Activated CD8-positive, alpha-beta memory T cell treated with anti-CD3 and anti-CD28 coated beads, Interleukin-2, amount 10 ng/mL, durations not matched to agents 7 days and 5 days (primary cell): ENCODE measurements at regions not wholly inside any gene's neighbourhood (a gene's known extent, or its start where the extent isn't known, plus 50 kb on each side); places are given as distances from the start of the nearest gene placed in this dataset.
"Not testable (repeated sequence)": the region's sequence is repeated elsewhere in the genome, so short reads cannot be mapped to it uniquely, and the experiment has no call there.

Experiments used
- ATAC-seq: fragments of 150-1000 bp; cut with Tn5 transposase; one replicate; pipeline ENCODE4 v1.10.0; 2021; ENCODE audit warnings: moderate library complexity
- CTCF ChIA-PET: fragments of 350-600 bp; sonication (Branson Sonifier 250); formaldehyde crosslinking; loops from one replicate; lab custom pipeline; 2021; ENCODE audit warnings: antibody characterized with exemption; lab: Charles Lee
- DNase-seq: peaks from one replicate; pipeline ENCODE4 v3.0.0-alpha.2; 2020
- H3K27ac Mint-ChIP-seq: one replicate; pipeline ENCODE4 v1.8.0; 2021; ENCODE audit warnings: mild to moderate bottlenecking, mixed read lengths
- H3K27me3 Mint-ChIP-seq: one replicate; pipeline ENCODE4 v1.8.0; 2021; ENCODE audit warnings: mixed read lengths
- H3K36me3 Mint-ChIP-seq: one replicate; pipeline ENCODE4 v1.8.0; 2021; ENCODE audit warnings: mild to moderate bottlenecking, mixed read lengths
- H3K4me1 Mint-ChIP-seq: one replicate; pipeline ENCODE4 v1.8.0; 2021; ENCODE audit warnings: mixed read lengths
- H3K4me3 Mint-ChIP-seq: one replicate; pipeline ENCODE4 v1.8.0; 2021; ENCODE audit warnings: mild to moderate bottlenecking, moderate library complexity, mixed read lengths
- H3K9me3 Mint-ChIP-seq: one replicate; pipeline ENCODE4 v1.8.0; 2022; ENCODE audit warnings: low read depth, mixed read lengths

DNA sequence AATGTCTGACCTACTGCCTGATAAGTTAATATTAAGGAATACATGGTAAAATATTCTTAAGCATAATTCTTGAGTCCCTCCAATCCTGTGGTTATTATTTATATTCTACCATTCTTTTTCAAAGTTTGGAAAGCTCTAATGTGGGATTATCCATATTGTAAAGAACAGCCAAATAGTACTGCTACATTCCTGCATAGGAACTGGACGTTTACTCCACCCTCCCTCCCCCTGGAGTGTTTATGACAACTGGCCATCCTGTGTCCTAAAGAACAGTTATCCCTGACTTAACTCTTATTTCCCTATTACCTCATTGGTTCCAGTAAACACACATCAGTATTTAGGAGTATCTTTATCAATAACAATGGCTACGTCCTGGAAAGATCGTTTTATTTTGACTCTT lies 308.7 kb upstream of the TFAP2D start:
- CTCF ChIA-PET = no interaction called here
- Mint-ChIP-seq H3K27me3 (no peaks in the 10 kb centered on the region), H3K27ac (no peak overlapping the region)

DNA sequence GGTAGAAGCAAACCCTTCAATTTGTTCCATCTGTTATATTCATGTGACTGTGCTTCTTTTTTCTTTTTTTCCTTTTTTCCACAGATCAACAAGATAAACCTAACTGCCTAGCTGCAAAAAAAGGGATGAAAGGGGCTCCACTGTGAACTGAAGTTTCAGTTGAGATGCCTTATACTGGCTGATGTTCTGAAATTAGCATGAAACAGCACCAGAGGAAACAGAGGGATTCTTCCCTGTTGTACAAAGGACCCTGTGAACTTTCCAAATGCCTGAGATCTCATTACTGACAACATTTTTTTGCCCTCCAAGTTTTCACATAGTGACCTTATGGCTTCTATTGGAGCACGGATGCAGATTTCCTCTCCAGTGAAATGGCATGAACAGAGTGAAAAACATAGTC lies 302.7 kb upstream of the TFAP2D start:
- ATAC-seq (no peak), DNase-seq (no peak)
- peaks cover 14% of the 10 kb centered on the region for H3K9me3 Mint-ChIP-seq
- H3K27me3 Mint-ChIP-seq = no peaks in the 10 kb centered on the region
- no peak overlapping the region for H3K27ac Mint-ChIP-seq
- H3K4me3 Mint-ChIP-seq = no peak overlapping the region
- no peaks in the 10 kb centered on the region for H3K4me1 Mint-ChIP-seq
- CTCF ChIA-PET = no interaction called here
- H3K36me3 Mint-ChIP-seq = no peaks in the 10 kb centered on the region

More for the DNA sequence above, 308.7 kb upstream of the TFAP2D start:
- DNase-seq = no peak
- no peaks in the 10 kb centered on the region for H3K36me3 Mint-ChIP-seq
- no peaks in the 10 kb centered on the region for H3K4me1 Mint-ChIP-seq
- H3K4me3 Mint-ChIP-seq = no peak overlapping the region
- no peak for ATAC-seq
- peaks cover 7% of the 10 kb centered on the region for H3K9me3 Mint-ChIP-seq

DNA sequence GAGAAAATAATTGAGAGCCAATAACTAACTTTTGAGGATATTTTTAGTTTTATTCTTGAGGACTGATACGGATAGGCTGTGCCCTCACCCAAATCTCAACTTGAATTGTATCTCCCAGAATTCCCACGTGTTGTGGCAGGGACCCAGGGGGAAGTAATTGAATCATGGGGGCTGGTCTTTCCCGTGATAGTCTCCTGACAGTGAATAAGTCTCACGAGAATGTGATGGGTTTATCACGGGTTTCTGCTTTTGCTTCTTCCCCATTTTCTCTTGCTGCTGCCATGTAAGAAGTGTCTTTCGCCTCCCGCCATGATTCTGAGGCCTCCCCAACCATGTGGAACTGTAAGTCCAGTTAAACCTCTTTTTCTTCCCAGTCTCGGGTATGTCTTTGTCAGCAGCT lies 292.3 kb upstream of the TFAP2D start:
- CTCF ChIA-PET, H3K9me3 Mint-ChIP-seq, H3K27ac Mint-ChIP-seq, H3K4me3 Mint-ChIP-seq, H3K4me1 Mint-ChIP-seq, DNase-seq, H3K36me3 Mint-ChIP-seq, ATAC-seq, H3K27me3 Mint-ChIP-seq: not testable (repeated sequence)

DNA sequence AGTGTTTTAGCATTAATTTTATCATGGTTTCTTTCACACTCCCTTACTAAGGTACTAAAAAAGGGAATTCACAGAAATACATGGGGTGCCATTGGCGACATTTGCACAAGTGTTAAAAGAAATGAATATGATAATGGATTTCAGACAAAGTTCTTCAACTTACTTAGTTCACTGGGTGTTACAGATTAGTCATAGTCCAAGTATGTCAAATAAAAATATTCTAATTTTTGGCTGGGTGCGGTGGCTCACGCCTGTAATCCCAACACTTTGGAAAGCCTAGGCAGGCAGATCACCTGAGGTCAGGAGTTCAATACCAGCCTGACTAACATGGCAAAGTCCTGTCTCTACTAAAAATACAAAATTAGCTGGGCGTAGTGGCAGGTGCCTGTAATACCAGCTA lies 286.1 kb upstream of the TFAP2D start:
- ATAC-seq (no peak), DNase-seq (no peak)
- no peaks in the 10 kb centered on the region for H3K4me1 Mint-ChIP-seq
- H3K27ac Mint-ChIP-seq = no peak overlapping the region
- H3K36me3 Mint-ChIP-seq = no peaks in the 10 kb centered on the region
- CTCF ChIA-PET = no interaction called here
- H3K9me3 Mint-ChIP-seq = peaks cover 3% of the 10 kb centered on the region
- no peak overlapping the region for H3K4me3 Mint-ChIP-seq
- no peaks in the 10 kb centered on the region for H3K27me3 Mint-ChIP-seq

DNA sequence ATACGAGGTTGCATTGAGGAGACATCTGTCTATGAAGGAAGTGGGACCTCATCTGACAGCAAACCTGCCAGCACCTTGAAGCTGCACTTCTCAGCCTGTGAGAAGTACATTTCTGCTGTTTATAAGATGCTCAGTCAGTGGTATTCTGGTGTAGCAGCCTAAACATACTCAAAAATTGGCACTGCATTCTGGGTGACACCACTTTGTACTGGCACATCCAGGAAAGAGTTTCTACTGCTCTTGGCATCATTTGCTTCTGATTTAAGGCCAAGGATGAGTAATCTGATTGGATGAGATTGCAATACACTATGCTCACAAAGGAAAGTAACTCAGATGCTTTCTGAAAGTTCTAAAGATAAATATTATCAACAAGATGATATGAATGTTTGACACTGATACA lies 275.4 kb upstream of the TFAP2D start:
- H3K9me3 Mint-ChIP-seq = peaks cover 8% of the 10 kb centered on the region
- no peaks in the 10 kb centered on the region for H3K27me3 Mint-ChIP-seq
- no peak for DNase-seq
- ATAC-seq = no peak
- H3K4me1 Mint-ChIP-seq = no peaks in the 10 kb centered on the region
- no peak overlapping the region for H3K27ac Mint-ChIP-seq
- no peak overlapping the region for H3K4me3 Mint-ChIP-seq
- CTCF ChIA-PET = no interaction called here
- no peaks in the 10 kb centered on the region for H3K36me3 Mint-ChIP-seq

DNA sequence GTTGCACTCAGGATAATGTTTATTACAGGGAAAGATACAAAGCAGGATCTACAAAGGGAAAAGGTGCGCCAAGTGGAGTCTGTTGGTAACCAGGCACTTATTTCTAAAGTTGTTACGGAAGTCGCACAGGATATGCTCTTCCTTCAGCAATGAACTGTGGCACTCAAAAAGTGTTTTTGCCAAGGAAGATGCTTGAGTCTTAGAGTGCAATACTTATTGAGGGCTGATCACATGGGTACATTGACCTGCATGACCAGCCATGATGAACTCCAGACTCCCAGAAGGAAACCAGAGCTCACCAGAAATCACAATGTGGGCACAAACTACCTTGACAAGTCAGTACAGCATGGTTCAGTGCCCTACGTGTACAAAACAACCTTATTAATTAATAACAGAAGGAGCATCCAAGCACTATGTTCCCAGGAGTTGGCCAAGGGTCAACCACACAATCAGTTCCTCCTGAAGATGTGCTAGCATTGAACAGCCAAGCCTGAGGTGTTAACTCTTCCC lies 270.7 kb upstream of the TFAP2D start:
- no peak for DNase-seq
- CTCF ChIA-PET = no interaction called here
- Mint-ChIP-seq H3K4me1 (no peaks in the 10 kb centered on the region), H3K27me3 (no peaks in the 10 kb centered on the region), H3K4me3 (no peak overlapping the region), H3K9me3 (peaks cover 7% of the 10 kb centered on the region), H3K36me3 (no peaks in the 10 kb centered on the region), H3K27ac (no peak overlapping the region)
- ATAC-seq = no peak

DNA sequence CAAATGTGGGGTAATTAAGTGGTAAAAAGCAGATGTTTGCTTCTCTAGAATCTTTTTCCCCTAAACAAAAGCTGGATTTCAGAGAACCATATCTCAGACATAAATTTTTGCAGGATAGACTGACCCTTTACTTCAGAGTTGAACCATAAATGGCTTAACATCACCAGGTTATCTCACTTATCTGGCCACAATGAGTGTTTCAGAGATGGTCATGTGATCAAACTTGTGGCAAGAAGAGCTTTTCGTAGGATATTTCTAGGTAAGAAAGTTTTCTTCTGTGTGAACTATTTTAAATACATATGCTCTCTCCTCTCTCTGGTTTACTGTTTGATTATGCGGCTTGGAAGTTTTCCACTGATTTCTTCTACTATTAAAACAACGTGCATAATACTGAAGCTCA lies 270.2 kb upstream of the TFAP2D start:
- no peak overlapping the region for H3K4me3 Mint-ChIP-seq
- no peaks in the 10 kb centered on the region for H3K36me3 Mint-ChIP-seq
- no peak for ATAC-seq
- no peak for DNase-seq
- CTCF ChIA-PET = no interaction called here
- H3K4me1 Mint-ChIP-seq = no peaks in the 10 kb centered on the region
- H3K9me3 Mint-ChIP-seq = peaks cover 7% of the 10 kb centered on the region
- no peak overlapping the region for H3K27ac Mint-ChIP-seq
- H3K27me3 Mint-ChIP-seq = no peaks in the 10 kb centered on the region

DNA sequence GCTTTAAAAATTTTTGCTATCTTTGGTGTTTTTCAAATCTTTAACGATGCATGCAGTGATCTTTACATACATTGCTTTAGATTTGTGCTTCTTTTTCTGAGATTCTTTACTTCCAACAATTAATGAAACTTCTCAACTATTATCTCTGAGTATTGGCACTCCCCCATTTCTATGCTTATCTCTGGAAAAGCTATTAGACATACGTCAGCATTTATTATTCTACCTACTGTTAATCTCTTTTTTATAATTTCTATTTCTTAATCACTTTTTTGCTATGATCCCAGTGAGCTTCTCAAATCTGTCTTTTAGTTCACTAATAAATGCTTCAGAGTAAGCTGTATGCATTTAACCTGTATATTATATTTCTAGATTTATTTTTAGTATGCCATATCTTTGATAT lies 264.2 kb upstream of the TFAP2D start:
- H3K36me3 Mint-ChIP-seq = no peaks in the 10 kb centered on the region
- H3K9me3 Mint-ChIP-seq = no peaks in the 10 kb centered on the region
- no peak overlapping the region for H3K27ac Mint-ChIP-seq
- DNase-seq (no peak), ATAC-seq (no peak)
- no peaks in the 10 kb centered on the region for H3K27me3 Mint-ChIP-seq
- CTCF ChIA-PET = interaction anchor here (0.5 kb wide), 1 partner anchor 407 kb away, joined by 3 read pairs; no protein-coding TSS in a partner anchor
- no peaks in the 10 kb centered on the region for H3K4me1 Mint-ChIP-seq
- H3K4me3 Mint-ChIP-seq = no peak overlapping the region

DNA sequence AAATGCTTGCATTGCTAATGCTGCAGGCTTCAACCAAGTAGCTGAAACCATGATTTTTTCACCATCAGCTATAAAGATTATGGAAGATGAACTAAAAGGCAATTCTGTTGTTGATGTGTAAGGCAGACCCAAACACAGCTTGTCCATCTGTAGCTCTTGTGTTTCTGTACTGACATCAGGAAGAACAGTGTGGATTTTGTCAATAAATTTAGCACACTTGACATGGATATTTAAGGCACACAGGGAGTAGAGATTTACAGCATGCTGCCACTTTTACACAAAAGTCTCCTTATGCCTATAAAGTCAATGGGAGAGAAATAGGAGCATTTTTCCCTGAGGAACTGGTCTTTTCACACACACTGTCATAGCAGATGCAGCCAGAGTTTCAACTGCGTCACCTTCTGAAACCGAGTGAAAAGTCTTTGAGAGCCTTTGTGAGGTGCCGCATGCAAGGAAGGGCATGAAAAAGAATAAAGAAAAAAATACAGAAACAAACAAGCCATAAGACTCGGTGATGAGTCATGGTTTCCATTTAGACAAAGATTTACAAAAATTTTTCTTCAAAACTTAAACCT lies 261.4 kb upstream of the TFAP2D start:
- no peak for DNase-seq
- H3K4me3 Mint-ChIP-seq = no peak overlapping the region

DNA sequence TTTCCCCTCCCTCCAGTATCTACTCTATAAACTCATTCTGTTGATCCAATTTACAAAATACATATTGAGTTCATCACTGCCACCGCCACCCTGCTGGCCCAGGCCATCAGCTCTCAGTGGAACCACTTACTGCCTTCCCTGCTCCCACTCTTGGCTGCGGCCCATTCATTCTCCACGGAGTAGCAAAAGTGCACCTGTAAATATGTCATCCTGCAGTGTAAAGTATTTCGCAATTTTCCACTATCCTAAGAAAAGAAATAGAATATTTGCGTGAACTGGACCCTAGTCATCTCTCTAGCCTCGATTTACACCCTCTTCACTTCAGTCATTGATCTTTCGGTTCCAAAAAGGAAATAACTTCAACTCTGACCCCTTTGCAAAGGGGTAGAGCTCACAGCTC lies 258.3 kb upstream of the TFAP2D start:
- Mint-ChIP-seq H3K4me3 (no peak overlapping the region), H3K9me3 (peaks cover 5% of the 10 kb centered on the region), H3K36me3 (no peaks in the 10 kb centered on the region), H3K4me1 (no peaks in the 10 kb centered on the region), H3K27me3 (no peaks in the 10 kb centered on the region), H3K27ac (no peak overlapping the region)
- no peak for ATAC-seq
- no peak for DNase-seq
- CTCF ChIA-PET = no interaction called here

More for the DNA sequence above, 261.4 kb upstream of the TFAP2D start:
- Mint-ChIP-seq H3K27me3 (no peaks in the 10 kb centered on the region), H3K36me3 (no peaks in the 10 kb centered on the region), H3K9me3 (peaks cover 2% of the 10 kb centered on the region), H3K4me1 (no peaks in the 10 kb centered on the region), H3K27ac (no peak overlapping the region)
- ATAC-seq = no peak
- CTCF ChIA-PET = no interaction called here

DNA sequence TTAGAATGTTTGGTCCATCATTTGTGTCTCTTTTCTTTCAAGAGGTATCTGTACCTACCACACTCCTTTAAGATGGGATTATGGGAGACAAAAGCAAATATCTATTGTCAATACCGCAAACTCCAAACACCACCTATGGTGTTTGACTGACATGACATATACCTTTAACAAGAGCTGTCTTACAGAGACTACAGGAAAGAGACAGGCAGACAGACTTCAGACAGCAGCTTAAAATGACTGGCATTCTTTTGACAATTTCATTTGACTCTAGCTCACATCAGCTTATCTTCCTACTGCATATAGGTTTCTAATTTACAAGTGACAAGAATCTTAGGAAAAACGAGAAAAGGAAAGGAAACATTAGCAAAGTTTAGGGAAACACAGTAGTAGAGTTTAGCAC lies 256.0 kb upstream of the TFAP2D start:
- no peak overlapping the region for H3K27ac Mint-ChIP-seq
- H3K36me3 Mint-ChIP-seq = no peaks in the 10 kb centered on the region
- ATAC-seq (no peak), DNase-seq (no peak)
- H3K27me3 Mint-ChIP-seq = no peaks in the 10 kb centered on the region
- H3K9me3 Mint-ChIP-seq = peaks cover 5% of the 10 kb centered on the region
- no peak overlapping the region for H3K4me3 Mint-ChIP-seq
- no peaks in the 10 kb centered on the region for H3K4me1 Mint-ChIP-seq
- CTCF ChIA-PET = no interaction called here

DNA sequence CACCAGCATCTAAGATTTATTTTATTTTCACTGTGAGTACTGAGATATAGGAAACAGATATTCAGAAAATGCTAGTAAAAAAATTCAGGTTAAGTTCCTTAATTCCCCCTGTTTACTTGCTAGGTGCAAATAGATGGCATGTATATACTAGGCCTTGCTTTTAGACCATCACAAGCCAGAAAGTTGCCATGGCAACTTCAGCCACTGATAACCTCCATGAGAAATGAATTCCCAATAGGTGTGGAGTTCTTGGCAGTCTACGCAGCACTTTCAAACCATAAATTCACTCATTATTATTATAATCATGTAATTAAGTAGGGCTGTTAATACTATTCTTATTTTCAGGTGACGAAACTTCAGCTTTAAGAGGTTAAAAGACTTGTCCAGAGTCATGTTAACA lies 251.6 kb upstream of the TFAP2D start:
- no peak for DNase-seq
- Mint-ChIP-seq H3K4me1 (no peaks in the 10 kb centered on the region), H3K9me3 (peaks cover 5% of the 10 kb centered on the region), H3K4me3 (no peak overlapping the region), H3K27ac (no peak overlapping the region), H3K27me3 (no peaks in the 10 kb centered on the region), H3K36me3 (no peaks in the 10 kb centered on the region)
- CTCF ChIA-PET = no interaction called here
- no peak for ATAC-seq

DNA sequence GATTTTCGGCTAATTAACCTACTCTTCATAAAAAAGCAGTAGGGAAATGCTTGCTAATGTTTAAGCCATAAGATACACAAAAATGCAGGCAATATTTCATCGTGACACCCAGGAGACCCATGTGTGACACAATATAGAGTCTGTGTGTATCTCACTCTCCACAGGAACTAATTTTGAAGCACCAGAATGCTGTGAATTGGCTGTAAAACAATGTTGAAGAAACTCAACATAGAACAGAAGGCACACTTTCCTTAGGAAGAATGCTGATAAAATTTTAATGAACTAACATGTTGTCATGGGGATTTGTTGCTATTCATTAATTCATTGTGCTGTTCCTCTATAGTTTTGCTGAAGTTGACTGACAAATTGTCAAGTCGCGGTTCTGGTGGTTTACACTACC lies 249.4 kb upstream of the TFAP2D start:
- DNase-seq = no peak
- ATAC-seq = no peak
- H3K9me3 Mint-ChIP-seq = peaks cover 2% of the 10 kb centered on the region
- no peak overlapping the region for H3K4me3 Mint-ChIP-seq
- CTCF ChIA-PET = no interaction called here
- H3K4me1 Mint-ChIP-seq = no peaks in the 10 kb centered on the region
- H3K27ac Mint-ChIP-seq = no peak overlapping the region
- no peaks in the 10 kb centered on the region for H3K36me3 Mint-ChIP-seq
- H3K27me3 Mint-ChIP-seq = no peaks in the 10 kb centered on the region

DNA sequence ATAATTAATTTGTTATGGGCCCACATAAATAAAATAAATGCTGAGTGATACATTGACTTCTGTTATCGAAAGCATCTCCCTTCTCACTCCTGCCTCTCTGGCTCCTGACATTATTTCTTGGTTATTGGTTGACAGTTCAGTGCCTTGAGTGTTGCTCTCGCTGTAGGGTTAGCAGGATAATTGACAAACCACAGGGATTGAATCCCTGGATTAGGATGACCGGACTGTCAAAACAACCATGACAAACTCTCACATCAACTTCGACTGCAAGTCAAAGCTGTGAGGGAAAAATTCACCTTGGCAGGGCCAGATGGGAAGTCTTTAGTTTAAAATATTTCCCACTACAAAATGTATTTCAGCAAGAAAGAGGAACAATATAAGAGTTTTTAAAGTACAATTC lies 245.4 kb upstream of the TFAP2D start:
- H3K9me3 Mint-ChIP-seq = peaks cover 4% of the 10 kb centered on the region
- H3K27me3 Mint-ChIP-seq = no peaks in the 10 kb centered on the region
- ATAC-seq (no peak), DNase-seq (no peak)
- H3K27ac Mint-ChIP-seq = no peak overlapping the region
- H3K4me1 Mint-ChIP-seq = no peaks in the 10 kb centered on the region
- H3K36me3 Mint-ChIP-seq = no peaks in the 10 kb centered on the region
- H3K4me3 Mint-ChIP-seq = no peak overlapping the region
- CTCF ChIA-PET = no interaction called here

DNA sequence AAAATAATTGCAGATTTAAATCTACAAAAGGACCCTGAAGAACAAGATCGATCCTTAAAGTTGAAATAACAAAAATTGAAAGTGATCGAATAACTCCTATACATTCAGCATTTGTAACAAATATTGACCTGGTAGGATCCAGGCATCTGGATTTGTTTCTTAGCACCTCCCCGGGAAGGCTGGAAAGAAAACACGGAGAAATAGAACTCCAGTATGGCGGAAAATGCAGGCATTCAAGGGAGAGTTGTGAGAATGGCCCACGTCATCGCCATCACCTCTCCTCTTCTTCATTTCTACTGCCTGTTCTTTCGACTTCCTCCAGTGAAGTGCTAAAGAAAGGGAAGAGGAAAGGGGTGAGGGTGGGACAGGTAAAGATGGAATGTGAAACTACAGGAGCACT lies 242.3 kb upstream of the TFAP2D start:
- Mint-ChIP-seq H3K36me3 (no peaks in the 10 kb centered on the region), H3K9me3 (peaks cover 4% of the 10 kb centered on the region), H3K4me3 (no peak overlapping the region), H3K27me3 (no peaks in the 10 kb centered on the region), H3K27ac (no peak overlapping the region), H3K4me1 (no peaks in the 10 kb centered on the region)
- DNase-seq (no peak), ATAC-seq (no peak)
- CTCF ChIA-PET = no interaction called here
